ENCODE measurements at regions not wholly inside any gene's neighbourhood (a gene's known extent, or its start where the extent isn't known, plus 50 kb on each side); places are given as distances from the start of the nearest gene placed in this dataset.

DNA sequence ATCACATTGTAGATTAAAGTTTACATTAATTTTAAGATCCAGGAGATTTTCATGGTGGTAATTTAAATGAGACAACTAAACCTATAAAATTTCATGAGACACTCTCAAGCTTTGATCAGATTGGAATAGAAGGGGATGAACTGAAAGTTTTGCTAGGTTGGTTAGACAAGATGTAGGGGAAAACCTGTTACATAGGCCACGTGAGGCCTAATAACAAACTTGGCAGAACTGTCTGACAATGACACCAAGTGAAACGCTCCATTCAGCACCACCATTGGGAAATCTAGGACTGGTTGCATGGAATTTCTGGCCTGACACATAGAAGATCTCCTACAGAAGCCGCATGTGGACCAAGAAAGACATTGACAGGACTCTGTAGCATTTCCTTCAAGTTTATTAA, 87.8 kb upstream of the SLC39A10 start:
- Histone ChIP-seq H2BK20ac (ENCODE audit: low read length) (no peak overlapping the region), H3K4me3 (ENCODE audit: extremely low read depth in 1 of 4, insufficient read depth in 2 of 4, low read depth in 3 of 4, low read length in 4 of 4) (no peak overlapping the region), H3K36me3 (ENCODE audit: control insufficient read depth in 2 of 4, insufficient read depth in 4 of 4, low read length in 3 of 4) (no peaks in the 10 kb centered on the region), H3K4me1 (replicated peaks in 1 of 4; ENCODE audit: control insufficient read depth in 3 of 4, insufficient read depth in 4 of 4, low read length in 3 of 4) (peaks cover 0 to 3% (median 0%) of the 10 kb centered on the region in 4 experiments; a peak in 1 of 7 replicates), H2BK120ac (replicated peaks; ENCODE audit: low read depth, low read length) (no peak overlapping the region), H3K18ac (ENCODE audit: extremely low read depth, low read length) (no peak overlapping the region), H3K79me1 (ENCODE audit: low read depth, low read length) (no peaks in the 10 kb centered on the region), H4K8ac (ENCODE audit: extremely low read depth, insufficient read depth, low read length) (no peak overlapping the region), H3K27ac (ENCODE audit: low read depth, low read length) (no peak overlapping the region), H3K9ac (replicated peaks in 1 of 4; ENCODE audit: extremely low read depth in 1 of 4, low read depth in 3 of 4, low read length in 3 of 4) (no peak overlapping the region), H3K23me2 (ENCODE audit: low read depth, low read length) (no peaks in the 10 kb centered on the region), H3K14ac (ENCODE audit: insufficient read length) (no peak overlapping the region), H4K20me1 (replicated peaks in 1 of 2; ENCODE audit: control insufficient read depth in 1 of 2, insufficient read depth in 2 of 2, low read length in 2 of 2) (no peaks in the 10 kb centered on the region), H3K23ac (ENCODE audit: insufficient read length) (no peak overlapping the region), H4K5ac (ENCODE audit: insufficient read length, low read depth, low read length) (no peak overlapping the region), H3K4ac (replicated peaks; ENCODE audit: insufficient read length, low read depth, low read length) (no peak overlapping the region), H3K79me2 (ENCODE audit: control insufficient read depth in 1 of 2, insufficient read depth in 2 of 2, low read length in 2 of 2) (no peaks in the 10 kb centered on the region), H3K9me3 (ENCODE audit: insufficient read depth in 2 of 2, low read depth in 1 of 2, low read length in 1 of 2) (no peaks in the 10 kb centered on the region; a peak in 2 of 4 replicates), H4K91ac (replicated peaks; ENCODE audit: insufficient read length, low read length) (no peak overlapping the region), H2BK5ac (ENCODE audit: low read depth, low read length) (no peak overlapping the region), H2AFZ (ENCODE audit: low read length) (no peak overlapping the region), H3K27me3 (replicated peaks in 1 of 4; ENCODE audit: control insufficient read depth in 3 of 4, extremely low read depth in 1 of 4, insufficient read depth in 3 of 4, low read length in 3 of 4) (no peaks in the 10 kb centered on the region), H2AK5ac (ENCODE audit: low read depth, low read length) (no peak overlapping the region), H2BK15ac (ENCODE audit: low read length) (no peak overlapping the region), H2BK12ac (ENCODE audit: low read depth, low read length) (no peak overlapping the region), H3K4me2 (ENCODE audit: insufficient read depth in 1 of 2, low read depth in 2 of 2, low read length in 2 of 2) (no peak overlapping the region), H3K56ac (replicated peaks; ENCODE audit: insufficient read length, low read depth, low read length) (no peak overlapping the region)
- TF ChIP-seq, protein P1, sequence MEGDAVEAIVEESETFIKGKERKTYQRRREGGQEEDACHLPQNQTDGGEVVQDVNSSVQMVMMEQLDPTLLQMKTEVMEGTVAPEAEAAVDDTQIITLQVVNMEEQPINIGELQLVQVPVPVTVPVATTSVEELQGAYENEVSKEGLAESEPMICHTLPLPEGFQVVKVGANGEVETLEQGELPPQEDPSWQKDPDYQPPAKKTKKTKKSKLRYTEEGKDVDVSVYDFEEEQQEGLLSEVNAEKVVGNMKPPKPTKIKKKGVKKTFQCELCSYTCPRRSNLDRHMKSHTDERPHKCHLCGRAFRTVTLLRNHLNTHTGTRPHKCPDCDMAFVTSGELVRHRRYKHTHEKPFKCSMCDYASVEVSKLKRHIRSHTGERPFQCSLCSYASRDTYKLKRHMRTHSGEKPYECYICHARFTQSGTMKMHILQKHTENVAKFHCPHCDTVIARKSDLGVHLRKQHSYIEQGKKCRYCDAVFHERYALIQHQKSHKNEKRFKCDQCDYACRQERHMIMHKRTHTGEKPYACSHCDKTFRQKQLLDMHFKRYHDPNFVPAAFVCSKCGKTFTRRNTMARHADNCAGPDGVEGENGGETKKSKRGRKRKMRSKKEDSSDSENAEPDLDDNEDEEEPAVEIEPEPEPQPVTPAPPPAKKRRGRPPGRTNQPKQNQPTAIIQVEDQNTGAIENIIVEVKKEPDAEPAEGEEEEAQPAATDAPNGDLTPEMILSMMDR (IDR thresholded peaks at IDR 0.05; ENCODE audit: control extremely low read depth in 1 of 3, insufficient read depth in 1 of 3, low read depth in 1 of 3, low read length in 3 of 3): no peak
- TF ChIP-seq NANOG (IDR thresholded peaks at IDR 0.05; ENCODE audit: insufficient read depth, low read depth, low read length, poor library complexity, severe bottlenecking) (no peak), TCF12 (IDR thresholded peaks at IDR 0.05; ENCODE audit: low read depth, low read length) (no peak), CBX8 (IDR thresholded peaks at IDR 0.05; ENCODE audit: borderline replicate concordance, low read depth, low read length) (no peak), BRCA1 (IDR thresholded peaks at IDR 0.05; ENCODE audit: low read depth, low read length) (no peak), TAF7 (optimal IDR thresholded peaks at IDR 0.05; ENCODE audit: borderline replicate concordance, low read depth, low read length) (no peak)
- 93% methylated on average over 3 of the region's 3 CpGs; no CpG with 5 or more reads in 1 of the 2 experiments for WGBS, 2 experiments (ENCODE audit: extremely low coverage in 1 of 2, insufficient coverage in 1 of 2, insufficient read length in 1 of 2, insufficient replicate concordance in 2 of 2, low coverage in 1 of 2, low lambda C conversion rate in 2 of 2, missing lambda C conversion rate in 1 of 2)
- ChIA-PET POLR2A (ENCODE audit: partially characterized antibody) (no interaction called here), CTCF (ENCODE audit: partially characterized antibody) (no interaction called here)
- no peak for FAIRE-seq
- DNase-seq (ENCODE audit: low read depth in 1 of 2, low spot score in 2 of 2): no peak
